ENCODE measurements at regions not wholly inside any gene's neighbourhood (a gene's known extent, or its start where the extent isn't known, plus 50 kb on each side); places are given as distances from the start of the nearest gene placed in this dataset.

GRCh38 chr18:46379323-46379950 lies 275.3 kb downstream of the HAUS1 start:
- Histone ChIP-seq H2AFZ (ENCODE audit: low read depth, low read length) (no peak overlapping the region), H3K9me3 (ENCODE audit: low read length) (peaks cover 3% of the 10 kb centered on the region), H3K27me3 (ENCODE audit: insufficient read depth, low read length) (no peaks in the 10 kb centered on the region), H3K36me3 (ENCODE audit: insufficient read depth, low read length) (no peaks in the 10 kb centered on the region), H3K4me1 (ENCODE audit: insufficient read depth, low read length) (peaks cover 8% of the 10 kb centered on the region), H3K4me3 (ENCODE audit: low read length) (no peak overlapping the region)

- Histone ChIP-seq H3K4me3 (ENCODE audit: low read length) (no peak overlapping the region), H3K36me3 (ENCODE audit: insufficient read depth, low read length) (no peaks in the 10 kb centered on the region), H3K27me3 (ENCODE audit: insufficient read depth, low read length) (no peaks in the 10 kb centered on the region), H3K9me3 (ENCODE audit: low read length) (peaks cover 3% of the 10 kb centered on the region), H2AFZ (ENCODE audit: low read depth, low read length) (no peak overlapping the region), H3K4me1 (ENCODE audit: insufficient read depth, low read length) (peaks cover 5% of the 10 kb centered on the region)
Observed at GRCh38 chr18:46385124-46385523, 271.9 kb downstream of the LOXHD1 start.

GRCh38 chr18:46386788-46387187 lies 270.2 kb downstream of the LOXHD1 start:
- Histone ChIP-seq H3K4me1 (ENCODE audit: insufficient read depth, low read length) (peaks cover 5% of the 10 kb centered on the region), H3K4me3 (ENCODE audit: low read length) (no peak overlapping the region), H2AFZ (ENCODE audit: low read depth, low read length) (no peak overlapping the region)

GRCh38 chr18:46387441-46388131 lies 269.4 kb downstream of the LOXHD1 start:
- H3K27me3 ChIP-seq (ENCODE audit: insufficient read depth, low read length) = no peaks in the 10 kb centered on the region
- no peaks in the 10 kb centered on the region for H3K36me3 ChIP-seq (ENCODE audit: insufficient read depth, low read length)
- no peak overlapping the region for H3K4me3 ChIP-seq (ENCODE audit: low read length)
- no peak overlapping the region for H2AFZ ChIP-seq (ENCODE audit: low read depth, low read length)
- peaks cover 5% of the 10 kb centered on the region for H3K4me1 ChIP-seq (ENCODE audit: insufficient read depth, low read length)
- peaks cover 3% of the 10 kb centered on the region for H3K9me3 ChIP-seq (ENCODE audit: low read length)

More at GRCh38 chr18:46386788-46387187, 270.2 kb downstream of the LOXHD1 start:
- no peaks in the 10 kb centered on the region for H3K27me3 ChIP-seq (ENCODE audit: insufficient read depth, low read length)
- H3K9me3 ChIP-seq (ENCODE audit: low read length) = peaks cover 3% of the 10 kb centered on the region
- H3K36me3 ChIP-seq (ENCODE audit: insufficient read depth, low read length) = no peaks in the 10 kb centered on the region

- H2AFZ ChIP-seq (ENCODE audit: low read depth, low read length) = no peak overlapping the region
- H3K36me3 ChIP-seq (ENCODE audit: insufficient read depth, low read length) = no peaks in the 10 kb centered on the region
- no peaks in the 10 kb centered on the region for H3K9me3 ChIP-seq (ENCODE audit: low read length)
- H3K4me3 ChIP-seq (ENCODE audit: low read length) = no peak overlapping the region
- peaks cover 5% of the 10 kb centered on the region for H3K4me1 ChIP-seq (ENCODE audit: insufficient read depth, low read length)
- H3K27me3 ChIP-seq (ENCODE audit: insufficient read depth, low read length) = no peaks in the 10 kb centered on the region
Observed at GRCh38 chr18:46388286-46388685, 268.7 kb downstream of the LOXHD1 start.

- H3K36me3 ChIP-seq (ENCODE audit: insufficient read depth, low read length) = no peaks in the 10 kb centered on the region
- no peak overlapping the region for H3K4me3 ChIP-seq (ENCODE audit: low read length)
- H3K4me1 ChIP-seq (ENCODE audit: insufficient read depth, low read length) = peaks cover 2% of the 10 kb centered on the region
- no peaks in the 10 kb centered on the region for H3K27me3 ChIP-seq (ENCODE audit: insufficient read depth, low read length)
- no peak overlapping the region for H2AFZ ChIP-seq (ENCODE audit: low read depth, low read length)
- H3K9me3 ChIP-seq (ENCODE audit: low read length) = no peaks in the 10 kb centered on the region
Observed at GRCh38 chr18:46392576-46392975, 264.4 kb downstream of the LOXHD1 start.

GRCh38 chr18:46393230-46393629 lies 263.8 kb downstream of the LOXHD1 start:
- H3K4me3 ChIP-seq (ENCODE audit: low read length) = no peak overlapping the region
- H3K4me1 ChIP-seq (ENCODE audit: insufficient read depth, low read length) = no peaks in the 10 kb centered on the region
- H3K36me3 ChIP-seq (ENCODE audit: insufficient read depth, low read length) = no peaks in the 10 kb centered on the region
- no peak overlapping the region for H2AFZ ChIP-seq (ENCODE audit: low read depth, low read length)
- H3K9me3 ChIP-seq (ENCODE audit: low read length) = no peaks in the 10 kb centered on the region
- no peaks in the 10 kb centered on the region for H3K27me3 ChIP-seq (ENCODE audit: insufficient read depth, low read length)

- H3K27me3 ChIP-seq (ENCODE audit: insufficient read depth, low read length) = no peaks in the 10 kb centered on the region
Observed at GRCh38 chr18:46393961-46394360, 263.1 kb downstream of the LOXHD1 start.

GRCh38 chr18:46395795-46396194 lies 261.2 kb downstream of the LOXHD1 start:
- Histone ChIP-seq H3K4me1 (ENCODE audit: insufficient read depth, low read length) (no peaks in the 10 kb centered on the region), H3K36me3 (ENCODE audit: insufficient read depth, low read length) (no peaks in the 10 kb centered on the region), H3K4me3 (ENCODE audit: low read length) (no peak overlapping the region), H3K9me3 (ENCODE audit: low read length) (no peaks in the 10 kb centered on the region), H2AFZ (ENCODE audit: low read depth, low read length) (no peak overlapping the region), H3K27me3 (ENCODE audit: insufficient read depth, low read length) (no peaks in the 10 kb centered on the region)

More at GRCh38 chr18:46393961-46394360, 263.1 kb downstream of the LOXHD1 start:
- Histone ChIP-seq H3K36me3 (ENCODE audit: insufficient read depth, low read length) (no peaks in the 10 kb centered on the region), H3K9me3 (ENCODE audit: low read length) (no peaks in the 10 kb centered on the region), H2AFZ (ENCODE audit: low read depth, low read length) (no peak overlapping the region), H3K4me1 (ENCODE audit: insufficient read depth, low read length) (no peaks in the 10 kb centered on the region), H3K4me3 (ENCODE audit: low read length) (no peak overlapping the region)

GRCh38 chr18:46397174-46397573 lies 259.8 kb downstream of the LOXHD1 start:
- no peaks in the 10 kb centered on the region for H3K9me3 ChIP-seq (ENCODE audit: low read length)
- H3K36me3 ChIP-seq (ENCODE audit: insufficient read depth, low read length) = no peaks in the 10 kb centered on the region
- H3K4me1 ChIP-seq (ENCODE audit: insufficient read depth, low read length) = no peaks in the 10 kb centered on the region
- no peak overlapping the region for H3K4me3 ChIP-seq (ENCODE audit: low read length)
- no peak overlapping the region for H2AFZ ChIP-seq (ENCODE audit: low read depth, low read length)
- H3K27me3 ChIP-seq (ENCODE audit: insufficient read depth, low read length) = no peaks in the 10 kb centered on the region

- H3K4me1 ChIP-seq (ENCODE audit: insufficient read depth, low read length) = no peaks in the 10 kb centered on the region
- H3K4me3 ChIP-seq (ENCODE audit: low read length) = no peak overlapping the region
- no peaks in the 10 kb centered on the region for H3K9me3 ChIP-seq (ENCODE audit: low read length)
- H3K27me3 ChIP-seq (ENCODE audit: insufficient read depth, low read length) = no peaks in the 10 kb centered on the region
- H2AFZ ChIP-seq (ENCODE audit: low read depth, low read length) = no peak overlapping the region
- no peaks in the 10 kb centered on the region for H3K36me3 ChIP-seq (ENCODE audit: insufficient read depth, low read length)
Observed at GRCh38 chr18:46398005-46398404, 259.0 kb downstream of the LOXHD1 start.

GRCh38 chr18:46398625-46399024 lies 258.4 kb downstream of the LOXHD1 start:
- H3K36me3 ChIP-seq (ENCODE audit: insufficient read depth, low read length) = no peaks in the 10 kb centered on the region

GRCh38 chr18:46399303-46399702 lies 257.7 kb downstream of the LOXHD1 start:
- H3K4me1 ChIP-seq (ENCODE audit: insufficient read depth, low read length) = no peaks in the 10 kb centered on the region
- no peaks in the 10 kb centered on the region for H3K27me3 ChIP-seq (ENCODE audit: insufficient read depth, low read length)
- no peaks in the 10 kb centered on the region for H3K9me3 ChIP-seq (ENCODE audit: low read length)
- no peak overlapping the region for H3K4me3 ChIP-seq (ENCODE audit: low read length)
- no peaks in the 10 kb centered on the region for H3K36me3 ChIP-seq (ENCODE audit: insufficient read depth, low read length)
- H2AFZ ChIP-seq (ENCODE audit: low read depth, low read length) = no peak overlapping the region

More at GRCh38 chr18:46398625-46399024, 258.4 kb downstream of the LOXHD1 start:
- H3K4me1 ChIP-seq (ENCODE audit: insufficient read depth, low read length) = no peaks in the 10 kb centered on the region
- H3K4me3 ChIP-seq (ENCODE audit: low read length) = no peak overlapping the region
- no peak overlapping the region for H2AFZ ChIP-seq (ENCODE audit: low read depth, low read length)
- H3K9me3 ChIP-seq (ENCODE audit: low read length) = no peaks in the 10 kb centered on the region
- no peaks in the 10 kb centered on the region for H3K27me3 ChIP-seq (ENCODE audit: insufficient read depth, low read length)
